ENCODE measurements at regions not wholly inside any gene's neighbourhood (a gene's known extent, or its start where the extent isn't known, plus 50 kb on each side); places are given as distances from the start of the nearest gene placed in this dataset.

- no peak overlapping the region for H3K4me2 ChIP-seq (ENCODE audit: control insufficient read depth, extremely low read depth, insufficient read depth, low read depth, low read length)
- H3K4me1 ChIP-seq (ENCODE audit: control insufficient read depth, extremely low read depth, insufficient read depth, low read length), result no peaks in the 10 kb centered on the region
- H3K4me3 ChIP-seq (ENCODE audit: control insufficient read depth in 2 of 3, extremely low read depth in 1 of 3, insufficient read depth in 2 of 3, low read depth in 1 of 3, low read length in 3 of 3), result no peak overlapping the region
- H3K9me1 ChIP-seq (ENCODE audit: control insufficient read depth, extremely low read depth, insufficient read depth, low read length), result no peaks in the 10 kb centered on the region
- TF ChIP-seq CTCF (optimal IDR thresholded peaks at IDR 0.05 in 1 of 3, IDR thresholded peaks at IDR 0.05 in 1 of 3, conservative IDR thresholded peaks at IDR 0.05 in 1 of 3; ENCODE audit: extremely low read depth in 1 of 3, insufficient read depth in 2 of 3, low read length in 3 of 3), result no peak
- no peak for TF ChIP-seq EZH2 (IDR thresholded peaks at IDR 0.05; ENCODE audit: low read length)
- no peaks in the 10 kb centered on the region for H4K20me1 ChIP-seq (ENCODE audit: control insufficient read depth, extremely low read depth, insufficient read depth, low read length)
- H3K79me2 ChIP-seq (ENCODE audit: control insufficient read depth, insufficient read depth, low read length), result no peaks in the 10 kb centered on the region
- no peak for FAIRE-seq
- H3K27ac ChIP-seq (ENCODE audit: control insufficient read depth, insufficient read depth, low read length), result no peak overlapping the region
- no peak for DNase-seq (ENCODE audit: low read depth, low spot score)
- H3K9me3 ChIP-seq (ENCODE audit: control insufficient read depth, low read depth, low read length), result no peaks in the 10 kb centered on the region
- no peaks in the 10 kb centered on the region for H3K36me3 ChIP-seq (ENCODE audit: control insufficient read depth in 2 of 2, extremely low read depth in 1 of 2, insufficient read depth in 2 of 2, low read length in 2 of 2)
- no peaks in the 10 kb centered on the region for H3K27me3 ChIP-seq (ENCODE audit: control insufficient read depth, extremely low read depth, insufficient read depth, low read length)
- dilution Hi-C loops (cut with MboI; ENCODE audit: extremely low pct_ligation_motif_present, low sequenced_read_pairs), result no loop called here
- no peak overlapping the region for H2AFZ ChIP-seq (ENCODE audit: control insufficient read depth, low read length)
- no peak overlapping the region for H3K9ac ChIP-seq (ENCODE audit: control insufficient read depth, extremely low read depth, insufficient read depth, low read length)
Measured at GRCh38 chr12:24152270-24152669, 202.8 kb upstream of the SOX5 start.

GRCh38 chr12:24143928-24144327, 194.5 kb upstream of the SOX5 start:
- Histone ChIP-seq H3K36me3 (ENCODE audit: control insufficient read depth in 2 of 2, extremely low read depth in 1 of 2, insufficient read depth in 2 of 2, low read length in 2 of 2) (no peaks in the 10 kb centered on the region), H3K4me1 (ENCODE audit: control insufficient read depth, extremely low read depth, insufficient read depth, low read length) (no peaks in the 10 kb centered on the region), H3K79me2 (ENCODE audit: control insufficient read depth, insufficient read depth, low read length) (no peaks in the 10 kb centered on the region), H3K9me3 (ENCODE audit: control insufficient read depth, low read depth, low read length) (no peaks in the 10 kb centered on the region), H3K9me1 (ENCODE audit: control insufficient read depth, extremely low read depth, insufficient read depth, low read length) (no peaks in the 10 kb centered on the region), H3K4me2 (ENCODE audit: control insufficient read depth, extremely low read depth, insufficient read depth, low read depth, low read length) (no peak overlapping the region), H3K27me3 (ENCODE audit: control insufficient read depth, extremely low read depth, insufficient read depth, low read length) (no peaks in the 10 kb centered on the region), H4K20me1 (ENCODE audit: control insufficient read depth, extremely low read depth, insufficient read depth, low read length) (no peaks in the 10 kb centered on the region), H3K27ac (ENCODE audit: control insufficient read depth, insufficient read depth, low read length) (no peak overlapping the region), H2AFZ (ENCODE audit: control insufficient read depth, low read length) (no peak overlapping the region), H3K9ac (ENCODE audit: control insufficient read depth, extremely low read depth, insufficient read depth, low read length) (no peak overlapping the region), H3K4me3 (ENCODE audit: control insufficient read depth in 2 of 3, extremely low read depth in 1 of 3, insufficient read depth in 2 of 3, low read depth in 1 of 3, low read length in 3 of 3) (no peak overlapping the region)
- dilution Hi-C loops (cut with MboI; ENCODE audit: extremely low pct_ligation_motif_present, low sequenced_read_pairs), result no loop called here
- DNase-seq (ENCODE audit: low read depth, low spot score) (no peak), FAIRE-seq (no peak)
- TF ChIP-seq CTCF (optimal IDR thresholded peaks at IDR 0.05 in 1 of 3, IDR thresholded peaks at IDR 0.05 in 1 of 3, conservative IDR thresholded peaks at IDR 0.05 in 1 of 3; ENCODE audit: extremely low read depth in 1 of 3, insufficient read depth in 2 of 3, low read length in 3 of 3) (no peak), EZH2 (IDR thresholded peaks at IDR 0.05; ENCODE audit: low read length) (no peak)

Data from keratinocyte (primary cell).